ENCODE measurements at regions not wholly inside any gene's neighbourhood (a gene's known extent, or its start where the extent isn't known, plus 50 kb on each side); places are given as distances from the start of the nearest gene placed in this dataset.

DNA sequence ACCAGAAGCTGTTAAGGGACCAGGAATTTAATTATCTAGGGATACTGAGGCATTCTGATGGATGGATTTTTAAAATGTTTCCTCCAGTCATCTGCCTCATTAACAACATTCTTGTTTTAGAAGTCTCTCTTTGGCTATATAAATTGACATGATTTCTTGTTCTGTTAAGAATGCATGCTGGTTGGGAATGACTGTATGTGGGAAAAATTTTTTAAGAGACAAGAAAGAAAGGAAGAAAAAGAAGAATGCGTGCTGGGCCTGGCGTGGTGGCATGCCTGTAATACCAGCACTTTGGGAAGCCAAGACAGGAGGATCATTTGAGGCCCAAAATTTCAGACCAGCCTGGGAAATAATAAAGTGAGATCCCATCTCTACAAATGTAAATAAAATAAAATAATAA, 203.6 kb downstream of the GJA1 start:
- H3K27ac Mint-ChIP-seq: no peak overlapping the region
- no peak overlapping the region for H3K4me3 Mint-ChIP-seq
- TF ChIP-seq, protein P1, sequence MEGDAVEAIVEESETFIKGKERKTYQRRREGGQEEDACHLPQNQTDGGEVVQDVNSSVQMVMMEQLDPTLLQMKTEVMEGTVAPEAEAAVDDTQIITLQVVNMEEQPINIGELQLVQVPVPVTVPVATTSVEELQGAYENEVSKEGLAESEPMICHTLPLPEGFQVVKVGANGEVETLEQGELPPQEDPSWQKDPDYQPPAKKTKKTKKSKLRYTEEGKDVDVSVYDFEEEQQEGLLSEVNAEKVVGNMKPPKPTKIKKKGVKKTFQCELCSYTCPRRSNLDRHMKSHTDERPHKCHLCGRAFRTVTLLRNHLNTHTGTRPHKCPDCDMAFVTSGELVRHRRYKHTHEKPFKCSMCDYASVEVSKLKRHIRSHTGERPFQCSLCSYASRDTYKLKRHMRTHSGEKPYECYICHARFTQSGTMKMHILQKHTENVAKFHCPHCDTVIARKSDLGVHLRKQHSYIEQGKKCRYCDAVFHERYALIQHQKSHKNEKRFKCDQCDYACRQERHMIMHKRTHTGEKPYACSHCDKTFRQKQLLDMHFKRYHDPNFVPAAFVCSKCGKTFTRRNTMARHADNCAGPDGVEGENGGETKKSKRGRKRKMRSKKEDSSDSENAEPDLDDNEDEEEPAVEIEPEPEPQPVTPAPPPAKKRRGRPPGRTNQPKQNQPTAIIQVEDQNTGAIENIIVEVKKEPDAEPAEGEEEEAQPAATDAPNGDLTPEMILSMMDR (IDR thresholded peaks at IDR 0.05): no peak
- H3K4me1 Mint-ChIP-seq: no peaks in the 10 kb centered on the region
- H3K9me3 Mint-ChIP-seq: peaks cover 62% of the 10 kb centered on the region
- H3K27me3 Mint-ChIP-seq (ENCODE audit: low read depth, poor library complexity): no peaks in the 10 kb centered on the region
- peaks cover 45% of the 10 kb centered on the region for H3K36me3 Mint-ChIP-seq (ENCODE audit: low read depth)
- no peak for DNase-seq

DNA sequence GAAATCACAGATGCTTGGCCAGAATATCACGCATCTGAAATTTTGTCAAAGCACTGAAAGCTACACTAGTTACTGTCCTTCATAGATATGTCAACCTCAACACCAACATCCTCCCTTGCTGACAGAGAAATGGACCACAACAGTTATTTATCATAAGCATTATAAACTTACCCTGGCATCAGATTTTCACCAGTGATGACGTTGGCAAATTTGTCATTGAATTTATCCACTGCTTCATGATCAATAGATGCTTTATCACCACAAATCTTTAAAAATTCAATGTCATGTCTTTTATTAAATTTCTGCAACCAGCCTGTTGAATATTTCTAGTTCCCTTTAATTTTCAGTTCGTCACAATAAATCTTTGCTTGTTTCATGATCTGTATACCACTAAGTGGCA, 205.7 kb downstream of the GJA1 start:
- peaks cover 45% of the 10 kb centered on the region for H3K9me3 Mint-ChIP-seq
- H3K27me3 Mint-ChIP-seq (ENCODE audit: low read depth, poor library complexity): no peaks in the 10 kb centered on the region
- no peak for DNase-seq
- H3K4me1 Mint-ChIP-seq: no peaks in the 10 kb centered on the region
- peaks cover 30% of the 10 kb centered on the region for H3K36me3 Mint-ChIP-seq (ENCODE audit: low read depth)
- TF ChIP-seq, protein P1 (IDR thresholded peaks at IDR 0.05): no peak
- H3K27ac Mint-ChIP-seq: no peak overlapping the region
- H3K4me3 Mint-ChIP-seq: no peak overlapping the region

DNA sequence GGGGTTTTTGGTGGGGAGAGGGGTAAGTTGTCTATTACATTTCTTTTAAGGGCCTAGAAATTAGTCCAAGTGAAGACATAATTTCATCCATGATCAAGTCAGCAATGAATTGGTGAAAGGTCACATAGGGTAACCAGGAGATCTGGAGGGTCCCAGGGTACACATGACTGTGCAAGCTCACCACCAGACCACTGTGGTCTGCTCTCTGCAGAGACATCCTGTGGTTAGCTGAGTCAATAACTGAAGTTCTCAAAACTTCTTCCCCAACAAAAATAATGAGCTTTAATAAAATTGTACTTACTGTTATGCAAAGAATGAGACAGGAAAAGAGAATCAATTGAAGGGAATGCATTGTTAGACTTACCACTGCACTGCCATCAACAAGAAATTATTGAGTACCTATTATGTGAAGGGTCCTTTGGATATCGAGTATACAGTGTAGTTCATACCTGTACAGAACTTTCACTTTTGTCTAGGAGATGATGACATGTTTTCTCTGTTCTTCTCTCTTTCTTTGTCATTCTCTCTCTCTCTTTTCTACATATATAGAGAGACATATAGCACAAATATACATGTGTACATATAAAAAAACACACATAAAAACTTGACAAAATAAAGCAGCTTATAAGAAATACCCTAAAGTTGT, 209.8 kb downstream of the GJA1 start:
- H3K4me1 Mint-ChIP-seq: no peaks in the 10 kb centered on the region
- no peak overlapping the region for H3K27ac Mint-ChIP-seq
- TF ChIP-seq, protein P1 (IDR thresholded peaks at IDR 0.05): no peak
- H3K9me3 Mint-ChIP-seq: peaks cover 18% of the 10 kb centered on the region
- H3K27me3 Mint-ChIP-seq (ENCODE audit: low read depth, poor library complexity): no peaks in the 10 kb centered on the region
- no peak for DNase-seq
- H3K4me3 Mint-ChIP-seq: no peak overlapping the region
- H3K36me3 Mint-ChIP-seq (ENCODE audit: low read depth): peaks cover 9% of the 10 kb centered on the region

DNA sequence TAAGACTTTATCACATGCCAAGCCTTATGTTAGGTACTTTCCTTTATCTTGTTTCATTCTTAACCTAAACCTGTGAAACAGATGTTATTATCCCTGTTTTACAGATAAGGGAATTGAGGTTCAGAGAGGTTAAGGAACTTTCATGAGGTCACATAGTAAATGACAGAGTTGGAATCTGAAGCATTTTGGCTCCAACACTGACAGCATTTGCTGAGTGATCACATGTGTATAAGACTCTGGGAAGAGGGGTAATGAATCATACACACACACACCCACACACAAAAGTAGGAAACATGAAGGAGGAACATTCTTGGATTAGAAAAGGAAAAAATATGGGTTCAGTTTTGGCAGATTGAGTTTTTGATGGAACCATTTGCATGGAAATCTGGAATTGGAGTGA, 212.5 kb downstream of the GJA1 start:
- Mint-ChIP-seq H3K27ac (no peak overlapping the region), H3K4me1 (peaks cover 16% of the 10 kb centered on the region), H3K36me3 (ENCODE audit: low read depth) (peaks cover 6% of the 10 kb centered on the region), H3K4me3 (no peak overlapping the region), H3K27me3 (ENCODE audit: low read depth, poor library complexity) (no peaks in the 10 kb centered on the region), H3K9me3 (peaks cover 14% of the 10 kb centered on the region)
- no peak for DNase-seq
- TF ChIP-seq, protein P1 (IDR thresholded peaks at IDR 0.05): no peak

DNA sequence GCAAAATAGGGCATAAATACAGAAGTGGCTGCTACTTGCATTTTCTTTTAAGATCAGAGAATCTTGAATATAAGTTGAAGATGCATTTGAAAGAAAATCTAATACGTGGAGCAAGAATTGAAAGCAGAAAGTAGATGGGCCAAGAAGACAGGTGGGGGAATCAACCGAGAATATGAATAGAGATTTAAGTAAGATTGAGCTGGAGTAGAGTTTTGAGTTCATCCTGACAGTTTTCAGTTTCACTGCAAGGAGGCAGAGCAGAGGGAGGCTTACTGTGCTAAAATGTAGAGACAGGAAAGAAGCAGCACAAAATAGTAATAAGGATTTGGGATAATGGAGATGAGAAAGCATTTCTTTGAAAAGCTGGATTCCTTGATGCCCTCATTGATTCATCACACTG, 214.5 kb downstream of the GJA1 start:
- TF ChIP-seq, protein P1 (IDR thresholded peaks at IDR 0.05): no peak
- no peaks in the 10 kb centered on the region for H3K9me3 Mint-ChIP-seq
- H3K27me3 Mint-ChIP-seq (ENCODE audit: low read depth, poor library complexity): no peaks in the 10 kb centered on the region
- DNase-seq: no peak
- H3K4me1 Mint-ChIP-seq: peaks cover 23% of the 10 kb centered on the region
- H3K36me3 Mint-ChIP-seq (ENCODE audit: low read depth): no peaks in the 10 kb centered on the region
- H3K27ac Mint-ChIP-seq: no peak overlapping the region
- no peak overlapping the region for H3K4me3 Mint-ChIP-seq

DNA sequence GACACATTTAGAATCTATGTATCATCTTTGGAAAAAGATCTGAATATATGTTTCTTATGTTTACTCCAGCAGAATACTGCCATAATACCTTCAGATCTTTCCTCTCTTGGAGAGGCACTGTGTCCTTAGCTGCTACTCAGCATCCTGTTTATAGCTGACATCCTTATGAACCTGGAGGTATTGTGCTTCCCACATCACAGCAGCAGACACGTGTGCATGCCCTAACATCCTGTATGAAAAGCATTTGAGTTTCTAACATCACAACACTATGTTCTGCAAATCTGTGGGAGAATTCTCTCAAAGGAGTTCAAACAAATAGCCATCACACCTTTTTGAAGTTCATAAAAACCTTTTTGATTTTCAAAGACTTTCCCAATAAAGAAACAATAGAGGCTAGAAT, 216.0 kb downstream of the GJA1 start:
- no peak overlapping the region for H3K27ac Mint-ChIP-seq
- no peaks in the 10 kb centered on the region for H3K9me3 Mint-ChIP-seq
- TF ChIP-seq, protein P1 (IDR thresholded peaks at IDR 0.05): no peak

More for the DNA sequence above, 216.0 kb downstream of the GJA1 start:
- H3K36me3 Mint-ChIP-seq (ENCODE audit: low read depth): no peaks in the 10 kb centered on the region
- peaks cover 23% of the 10 kb centered on the region for H3K4me1 Mint-ChIP-seq
- no peaks in the 10 kb centered on the region for H3K27me3 Mint-ChIP-seq (ENCODE audit: low read depth, poor library complexity)
- no peak overlapping the region for H3K4me3 Mint-ChIP-seq
- DNase-seq: no peak

Data from nephron progenitor cell (in vitro differentiated cells).